Naive thymus-derived CD4-positive, alpha-beta T cell (primary cell): ENCODE measurements at regions not wholly inside any gene's neighbourhood (a gene's known extent, or its start where the extent isn't known, plus 50 kb on each side); places are given as distances from the start of the nearest gene placed in this dataset.

Source experiments
- ATAC-seq: fragments of 150-1000 bp; cut with Tn5 transposase; 2 replicates; pipeline ENCODE4 v1.10.0; 2021; ENCODE audit warnings: mild to moderate bottlenecking, moderate library complexity
- CTCF ChIA-PET: fragments of 350-600 bp; sonication (Branson Sonifier 250); formaldehyde crosslinking; loops from one replicate; lab custom pipeline; 2021; ENCODE audit warnings: antibody characterized with exemption; lab: Charles Lee
- POLR2A ChIA-PET: fragments of 350-600 bp; sonication (Branson Sonifier 250); formaldehyde crosslinking; loops from one replicate; lab custom pipeline; 2021; ENCODE audit warnings: antibody characterized with exemption, inconsistent platforms; lab: Charles Lee
- DNase-seq, 9 donors: peaks; one replicate each; pipeline versions ENCODE4 v3.0.0 to v3.0.0-alpha.2; 2020 to 2022; ENCODE audit warnings: mixed read lengths in 1 of 9
- H3K27ac ChIP-seq: one replicate; pipeline ENCODE4 v1.7.0; 2013; ENCODE audit warnings: mild to moderate bottlenecking, low read depth, low read length, moderate library complexity
- H3K27me3 ChIP-seq, 2 donors: one replicate each; pipeline ENCODE4 v1.7.0; 2013; ENCODE audit warnings: low read length in 2 of 2, mild to moderate bottlenecking in 2 of 2, moderate library complexity in 2 of 2; ENCODE audit not compliant: control insufficient read depth in 2 of 2, insufficient read depth in 2 of 2
- H3K36me3 ChIP-seq, 3 experiments: 1 replicate in 2 of 3; 2 replicates in 1 of 3; pipeline ENCODE4 v1.7.0; 2013; ENCODE audit warnings: low read length in 3 of 3, mild to moderate bottlenecking in 3 of 3, moderate library complexity in 1 of 3; ENCODE audit not compliant: insufficient read depth in 3 of 3, control insufficient read depth in 2 of 3
- H3K4me1 ChIP-seq, 2 donors: one replicate each; pipeline ENCODE4 v1.7.0; 2013; ENCODE audit warnings: low read length in 2 of 2, mild to moderate bottlenecking in 2 of 2, moderate library complexity in 1 of 2; ENCODE audit not compliant: control insufficient read depth in 2 of 2, insufficient read depth in 2 of 2
- H3K4me3 ChIP-seq: 2 replicates; pipeline ENCODE4 v1.7.0; 2013; ENCODE audit warnings: mild to moderate bottlenecking, low read length
- H3K9me3 ChIP-seq, 3 experiments: 1 replicate in 2 of 3; 2 replicates in 1 of 3; pipeline ENCODE4 v1.7.0; 2013; ENCODE audit warnings: low read length in 3 of 3; ENCODE audit not compliant: control insufficient read depth in 2 of 3
- H3K27ac Mint-ChIP-seq, 9 donors: one replicate each; pipeline ENCODE4 v1.8.0; 2020 to 2022; ENCODE audit warnings: mixed read lengths in 9 of 9, mild to moderate bottlenecking in 8 of 9, moderate library complexity in 5 of 9, inconsistent platforms in 2 of 9
- H3K27me3 Mint-ChIP-seq, 5 donors: one replicate each; pipeline ENCODE4 v1.8.0; 2021 to 2022; ENCODE audit warnings: mixed read lengths in 5 of 5, mild to moderate bottlenecking in 1 of 5
- H3K36me3 Mint-ChIP-seq, 5 donors: one replicate each; pipeline ENCODE4 v1.8.0; 2020 to 2022; ENCODE audit warnings: mixed read lengths in 5 of 5, mild to moderate bottlenecking in 3 of 5, inconsistent platforms in 1 of 5
- H3K4me1 Mint-ChIP-seq, 7 donors: one replicate each; pipeline ENCODE4 v1.8.0; 2020 to 2022; ENCODE audit warnings: mixed read lengths in 7 of 7, mild to moderate bottlenecking in 3 of 7, inconsistent platforms in 1 of 7
- H3K4me3 Mint-ChIP-seq, 10 donors: one replicate each; pipeline ENCODE4 v1.8.0; 2020 to 2022; ENCODE audit warnings: mild to moderate bottlenecking in 10 of 10, mixed read lengths in 10 of 10, moderate library complexity in 6 of 10, inconsistent platforms in 2 of 10
- H3K9me3 Mint-ChIP-seq, 11 donors: one replicate each; pipeline ENCODE4 v1.8.0; 2020 to 2022; ENCODE audit warnings: mixed read lengths in 11 of 11, mild to moderate bottlenecking in 4 of 11, inconsistent platforms in 1 of 11, moderate library complexity in 1 of 11
- intact Hi-C, 2 donors: fragments of 100-400 bp; cut with micrococcal nuclease; formaldehyde crosslinking; loops; one replicate each; pipeline ENCODE4 v1.15.1; 2023

DNA sequence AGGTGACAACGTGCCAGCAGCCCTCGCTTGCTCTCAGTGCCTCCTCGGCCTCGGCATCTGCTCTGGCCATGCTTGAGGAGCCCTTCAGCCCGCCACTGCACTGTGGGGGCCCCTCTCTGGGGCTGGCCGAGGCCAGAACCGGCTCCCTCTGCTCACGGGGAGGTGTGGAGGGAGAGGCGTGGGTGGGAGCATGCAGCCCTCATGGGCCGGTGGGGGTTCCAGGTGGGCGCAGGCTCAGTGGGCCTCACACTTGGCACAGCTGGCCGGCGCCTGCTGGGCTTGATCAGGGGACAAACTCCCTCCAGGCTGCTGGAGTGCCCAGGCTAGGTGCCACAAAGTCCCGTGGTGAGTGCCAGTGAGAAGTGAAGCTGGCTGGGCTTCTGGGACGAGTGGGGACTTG is 566.6 kb upstream of the ID4 start:
- Mint-ChIP-seq H3K27me3 (no peaks in the 10 kb centered on the region), H3K27ac (no peak overlapping the region), H3K4me1 (no peaks in the 10 kb centered on the region), H3K9me3 (peaks cover 3 to 15% (median 5%) of the 10 kb centered on the region in 11 donors), H3K4me3 (no peak overlapping the region), H3K36me3 (no peaks in the 10 kb centered on the region)
- intact Hi-C loops: no loop called here
- POLR2A ChIA-PET: no interaction called here
- ATAC-seq: no peak
- DNase-seq: no peak
- no peak overlapping the region for H3K27ac ChIP-seq
- H3K4me3 ChIP-seq: no peak overlapping the region
- no peaks in the 10 kb centered on the region for H3K4me1 ChIP-seq
- H3K27me3 ChIP-seq: no peaks in the 10 kb centered on the region
- no peaks in the 10 kb centered on the region for H3K9me3 ChIP-seq
- CTCF ChIA-PET: no interaction called here
- H3K36me3 ChIP-seq: no peaks in the 10 kb centered on the region

DNA sequence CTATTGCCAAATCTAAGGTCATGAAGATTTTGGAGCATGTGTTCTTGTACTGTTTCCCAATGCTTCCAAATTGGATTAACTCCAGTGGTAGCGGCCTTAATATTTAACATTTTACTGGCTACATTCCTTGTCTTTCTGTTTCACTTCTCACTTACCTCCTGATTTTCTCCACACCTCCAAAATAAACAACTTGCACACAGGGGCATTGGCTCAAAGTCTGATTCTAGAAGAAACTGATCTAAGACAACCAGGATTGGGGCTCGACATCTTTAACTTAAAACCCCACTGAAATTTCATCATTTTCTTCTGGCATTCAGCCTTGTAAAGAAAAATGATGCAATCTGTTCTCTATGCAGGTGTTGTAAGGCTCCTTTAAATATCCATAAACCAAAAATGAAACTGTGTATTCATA is 557.9 kb upstream of the ID4 start:
- no peaks in the 10 kb centered on the region for H3K4me1 ChIP-seq
- POLR2A ChIA-PET: no interaction called here
- H3K4me1 Mint-ChIP-seq: no peaks in the 10 kb centered on the region
- no peak overlapping the region for H3K27ac ChIP-seq
- no peaks in the 10 kb centered on the region for H3K27me3 ChIP-seq
- H3K9me3 ChIP-seq: no peaks in the 10 kb centered on the region
- intact Hi-C loops: no loop called here
- peaks cover 0 to 18% (median 5%) of the 10 kb centered on the region in 11 donors for H3K9me3 Mint-ChIP-seq
- H3K27me3 Mint-ChIP-seq: no peaks in the 10 kb centered on the region
- no peak for ATAC-seq
- H3K4me3 Mint-ChIP-seq: no peak overlapping the region
- H3K4me3 ChIP-seq: no peak overlapping the region
- CTCF ChIA-PET: no interaction called here
- no peaks in the 10 kb centered on the region for H3K36me3 Mint-ChIP-seq
- DNase-seq: no peak
- H3K36me3 ChIP-seq: no peaks in the 10 kb centered on the region
- no peak overlapping the region for H3K27ac Mint-ChIP-seq

DNA sequence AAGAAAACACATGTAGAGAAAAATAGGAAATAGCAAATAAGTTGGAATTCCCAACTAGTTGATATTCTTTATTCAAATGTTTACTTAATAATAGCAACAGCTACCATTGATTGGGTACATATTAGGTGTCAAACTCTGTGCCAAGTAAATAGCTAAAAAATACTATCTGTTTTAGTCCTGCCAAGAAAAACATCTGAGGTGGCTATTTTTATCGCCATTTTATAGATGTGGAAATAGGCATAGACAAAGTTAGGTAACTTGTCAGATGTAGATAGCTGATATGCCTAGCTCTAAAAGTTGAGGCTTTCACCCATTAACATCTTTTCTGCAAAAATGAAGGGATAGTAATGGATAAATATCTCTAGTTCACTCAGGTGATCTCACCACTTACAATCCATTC is 549.2 kb upstream of the ID4 start:
- peaks cover 0 to 5% (median 0%) of the 10 kb centered on the region in 11 donors for H3K9me3 Mint-ChIP-seq
- POLR2A ChIA-PET: no interaction called here
- CTCF ChIA-PET: no interaction called here
- H3K27me3 Mint-ChIP-seq: no peaks in the 10 kb centered on the region
- DNase-seq (no peak), ATAC-seq (no peak)
- H3K4me1 Mint-ChIP-seq: no peaks in the 10 kb centered on the region
- H3K4me3 Mint-ChIP-seq: no peak overlapping the region
- H3K36me3 Mint-ChIP-seq: no peaks in the 10 kb centered on the region
- H3K4me3 ChIP-seq: no peak overlapping the region
- no peaks in the 10 kb centered on the region for H3K36me3 ChIP-seq
- intact Hi-C loops: no loop called here
- no peaks in the 10 kb centered on the region for H3K9me3 ChIP-seq
- H3K4me1 ChIP-seq: no peaks in the 10 kb centered on the region
- no peak overlapping the region for H3K27ac Mint-ChIP-seq
- H3K27ac ChIP-seq: no peak overlapping the region
- H3K27me3 ChIP-seq: no peaks in the 10 kb centered on the region

DNA sequence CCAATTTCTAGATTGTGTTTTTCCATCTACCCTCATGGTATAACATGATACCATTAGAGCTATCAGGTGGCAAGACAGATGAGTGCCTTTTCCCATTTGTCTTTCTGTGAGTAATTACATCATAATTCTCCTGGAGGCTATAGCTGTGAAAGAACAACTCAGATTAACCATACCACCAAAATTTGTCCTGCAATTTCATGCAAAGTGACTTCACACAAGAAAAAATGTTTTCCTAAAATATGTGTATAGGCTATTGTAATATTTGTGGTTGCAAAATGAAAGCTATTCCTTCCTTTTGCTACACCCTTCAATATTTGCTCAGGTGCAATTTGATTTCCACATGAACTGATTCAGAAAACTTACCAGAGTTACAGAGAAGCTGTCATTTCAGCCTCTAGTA is 547.7 kb upstream of the ID4 start:
- H3K4me3 ChIP-seq: no peak overlapping the region
- DNase-seq: no peak
- H3K36me3 ChIP-seq: no peaks in the 10 kb centered on the region
- H3K36me3 Mint-ChIP-seq: no peaks in the 10 kb centered on the region
- intact Hi-C loops: no loop called here
- H3K27me3 ChIP-seq: no peaks in the 10 kb centered on the region
- no peaks in the 10 kb centered on the region for H3K4me1 Mint-ChIP-seq
- no peak overlapping the region for H3K27ac Mint-ChIP-seq
- no peak for ATAC-seq
- ChIA-PET POLR2A (no interaction called here), CTCF (no interaction called here)
- H3K9me3 ChIP-seq: no peaks in the 10 kb centered on the region
- H3K4me1 ChIP-seq: no peaks in the 10 kb centered on the region
- H3K27ac ChIP-seq: no peak overlapping the region
- H3K9me3 Mint-ChIP-seq: peaks cover 0 to 5% (median 0%) of the 10 kb centered on the region in 11 donors
- H3K27me3 Mint-ChIP-seq: no peaks in the 10 kb centered on the region
- H3K4me3 Mint-ChIP-seq: no peak overlapping the region

DNA sequence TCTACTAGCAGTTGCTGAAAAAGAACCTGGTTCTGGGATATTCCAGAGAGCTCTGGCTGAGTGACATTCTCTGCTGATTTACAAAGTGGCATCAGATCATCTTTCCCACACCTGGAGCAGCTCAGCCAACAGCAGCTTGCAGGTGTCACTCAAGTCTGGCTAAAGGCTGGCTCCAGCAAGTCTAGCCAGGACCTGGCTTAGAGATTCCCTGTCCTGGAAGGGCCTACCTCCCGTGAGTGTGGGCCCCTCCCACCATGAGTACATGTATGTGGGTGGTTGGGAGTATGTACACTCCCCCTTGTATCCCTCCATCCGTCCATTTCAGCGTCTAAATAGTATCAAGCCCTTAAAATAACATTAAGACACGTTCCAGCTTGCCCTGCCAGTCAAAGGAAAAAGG is 539.3 kb upstream of the ID4 start:
- Mint-ChIP-seq H3K27me3 (no peaks in the 10 kb centered on the region), H3K36me3 (no peaks in the 10 kb centered on the region), H3K4me3 (no peak overlapping the region), H3K4me1 (no peaks in the 10 kb centered on the region), H3K27ac (no peak overlapping the region), H3K9me3 (peaks cover 0 to 14% (median 5%) of the 10 kb centered on the region in 11 donors)
- no peaks in the 10 kb centered on the region for H3K27me3 ChIP-seq
- no peak for ATAC-seq
- no peaks in the 10 kb centered on the region for H3K36me3 ChIP-seq
- H3K4me3 ChIP-seq: no peak overlapping the region
- H3K27ac ChIP-seq: no peak overlapping the region
- DNase-seq: no peak
- intact Hi-C loops: no loop called here
- ChIA-PET CTCF (no interaction called here), POLR2A (no interaction called here)
- H3K4me1 ChIP-seq: no peaks in the 10 kb centered on the region
- H3K9me3 ChIP-seq: no peaks in the 10 kb centered on the region

DNA sequence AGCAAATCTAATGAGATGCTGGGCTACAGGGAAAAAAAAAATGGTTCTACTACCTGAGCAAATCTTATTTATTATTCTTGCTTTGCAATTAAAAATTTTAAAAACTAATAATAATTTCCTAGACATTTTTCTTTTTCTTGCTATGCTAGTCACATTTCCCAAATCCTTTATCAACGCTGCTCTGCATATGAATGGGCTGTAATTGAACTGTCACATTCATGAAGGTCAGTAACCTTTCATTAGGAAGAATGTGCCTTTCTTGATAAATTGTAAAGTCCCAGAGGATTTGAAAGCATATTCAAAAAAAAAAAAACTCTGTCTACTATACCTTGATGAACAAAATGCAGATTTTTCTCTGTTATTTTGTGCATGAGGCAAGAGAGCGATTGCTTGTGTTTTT is 538.7 kb upstream of the ID4 start:
- no peaks in the 10 kb centered on the region for H3K36me3 ChIP-seq
- POLR2A ChIA-PET: no interaction called here
- Mint-ChIP-seq H3K9me3 (peaks cover 0 to 15% (median 6%) of the 10 kb centered on the region in 11 donors), H3K4me3 (no peak overlapping the region), H3K27ac (no peak overlapping the region), H3K27me3 (no peaks in the 10 kb centered on the region), H3K36me3 (no peaks in the 10 kb centered on the region), H3K4me1 (no peaks in the 10 kb centered on the region)
- DNase-seq (no peak), ATAC-seq (no peak)
- H3K4me3 ChIP-seq: no peak overlapping the region
- H3K9me3 ChIP-seq: no peaks in the 10 kb centered on the region
- H3K27ac ChIP-seq: no peak overlapping the region
- CTCF ChIA-PET: no interaction called here
- intact Hi-C loops: no loop called here
- no peaks in the 10 kb centered on the region for H3K27me3 ChIP-seq
- no peaks in the 10 kb centered on the region for H3K4me1 ChIP-seq

DNA sequence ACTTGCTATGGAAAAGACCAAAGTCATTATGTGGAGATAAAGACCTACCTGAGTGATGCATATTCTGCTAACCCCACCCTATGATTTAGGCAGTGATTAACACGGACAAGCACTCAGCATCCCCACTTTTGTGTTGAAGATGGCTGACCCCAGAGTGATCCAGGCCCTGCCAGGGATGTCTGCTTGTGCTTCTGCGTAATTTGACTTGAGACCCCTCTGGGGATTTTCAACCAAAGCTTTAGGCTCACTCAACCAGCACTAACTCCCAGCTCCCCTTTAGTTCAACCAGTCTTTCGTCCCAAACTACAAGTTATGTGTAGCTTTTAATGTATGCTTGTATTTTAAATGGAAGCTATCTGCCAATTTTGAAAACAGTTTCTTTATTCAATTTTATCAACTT is 538.0 kb upstream of the ID4 start:
- Mint-ChIP-seq H3K4me3 (no peak overlapping the region), H3K4me1 (no peaks in the 10 kb centered on the region), H3K9me3 (peaks cover 0 to 15% (median 6%) of the 10 kb centered on the region in 11 donors), H3K36me3 (no peaks in the 10 kb centered on the region), H3K27me3 (no peaks in the 10 kb centered on the region), H3K27ac (no peak overlapping the region)
- H3K4me3 ChIP-seq: no peak overlapping the region
- DNase-seq (no peak), ATAC-seq (no peak)
- H3K27ac ChIP-seq: no peak overlapping the region
- ChIA-PET POLR2A (no interaction called here), CTCF (no interaction called here)
- H3K4me1 ChIP-seq: no peaks in the 10 kb centered on the region
- H3K9me3 ChIP-seq: no peaks in the 10 kb centered on the region
- no peaks in the 10 kb centered on the region for H3K36me3 ChIP-seq
- intact Hi-C loops: no loop called here
- no peaks in the 10 kb centered on the region for H3K27me3 ChIP-seq
